ENCODE measurements at regions not wholly inside any gene's neighbourhood (a gene's known extent, or its start where the extent isn't known, plus 50 kb on each side); places are given as distances from the start of the nearest gene placed in this dataset.
A peak's percentile ranks its signal among the peaks of the same experiment; 100 is the strongest.

DNA sequence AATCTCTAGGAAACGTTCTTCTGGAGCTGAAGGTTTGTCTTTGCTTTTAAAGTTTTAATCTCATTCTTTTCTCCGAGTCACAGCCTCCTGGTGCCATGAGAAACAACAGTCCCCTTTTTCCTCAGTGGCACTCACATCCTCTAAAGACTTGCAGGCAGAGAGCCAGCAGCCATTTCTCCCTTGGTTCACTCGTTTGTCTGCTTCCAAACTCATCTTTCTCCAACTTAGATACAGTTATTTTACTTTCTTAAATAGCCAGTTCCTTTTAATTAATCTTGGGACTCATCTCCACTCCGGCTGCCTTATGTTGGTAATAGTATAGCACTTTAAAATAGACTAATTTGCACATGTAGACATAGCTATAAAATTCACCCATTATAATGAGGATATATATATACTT, 555.2 kb downstream of the FGF9 start:
- DNase-seq (ENCODE audit: low read depth, low spot score) = no peak

DNA sequence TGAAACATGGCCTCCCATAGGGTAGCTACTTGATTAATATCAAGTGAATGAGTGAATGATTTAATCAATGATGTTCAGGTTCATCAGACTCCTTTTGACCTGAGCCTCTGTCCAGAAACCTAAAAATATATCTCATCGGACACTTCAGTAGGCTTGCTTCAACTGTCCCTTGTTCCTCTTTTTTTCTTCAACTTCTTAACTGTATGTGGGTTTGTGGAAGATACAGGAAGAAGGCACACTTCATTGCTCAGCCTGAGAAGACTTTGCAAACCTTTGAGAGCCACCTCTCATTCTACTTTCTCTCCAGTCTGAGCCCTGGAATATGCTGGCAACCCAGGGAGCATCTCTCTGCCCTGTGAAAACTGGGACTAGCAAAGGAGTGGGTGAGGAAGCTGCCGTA, 557.0 kb downstream of the FGF9 start:
- no peak for DNase-seq (ENCODE audit: low read depth, low spot score)

DNA sequence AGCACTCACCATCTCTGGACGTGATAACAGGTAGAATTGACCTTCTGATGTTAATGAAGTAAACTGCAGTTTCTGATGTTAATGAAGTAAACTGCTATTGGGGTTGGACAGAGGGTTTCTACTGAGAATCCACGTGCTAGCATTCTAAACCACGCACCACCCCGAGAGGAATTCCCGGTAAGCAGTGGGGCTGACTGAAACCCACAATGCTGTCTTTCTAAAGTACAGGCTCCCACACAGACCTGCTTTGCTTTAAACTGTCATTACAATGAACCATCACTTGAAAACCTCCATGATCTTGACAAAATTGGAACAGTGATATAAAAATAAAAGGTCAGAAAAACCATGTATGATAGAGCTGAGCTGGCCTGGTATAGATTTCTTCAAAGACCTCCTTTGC, 559.0 kb downstream of the FGF9 start:
- no peak for DNase-seq (ENCODE audit: low read depth, low spot score)

DNA sequence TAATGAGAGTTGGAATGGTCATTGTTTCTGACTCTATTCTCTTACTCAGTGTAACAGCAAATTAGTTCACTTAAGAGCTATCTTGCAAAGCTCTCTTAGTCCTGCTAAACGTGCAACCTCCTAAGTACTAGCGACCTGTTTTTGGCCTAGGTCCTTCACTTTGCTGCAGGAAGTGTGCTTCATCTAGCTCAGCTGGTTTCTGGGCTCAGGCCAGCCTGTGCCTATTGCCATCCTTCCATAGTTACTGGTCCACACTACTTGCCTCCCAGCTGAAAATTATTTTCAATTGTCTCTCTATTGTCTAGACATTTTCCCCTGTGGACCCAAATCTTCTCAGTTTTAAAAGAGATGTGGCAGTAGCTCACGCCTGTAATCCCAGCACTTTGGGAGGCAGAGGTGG, 561.3 kb downstream of the FGF9 start:
- DNase-seq (ENCODE audit: low read depth, low spot score) = no peak

DNA sequence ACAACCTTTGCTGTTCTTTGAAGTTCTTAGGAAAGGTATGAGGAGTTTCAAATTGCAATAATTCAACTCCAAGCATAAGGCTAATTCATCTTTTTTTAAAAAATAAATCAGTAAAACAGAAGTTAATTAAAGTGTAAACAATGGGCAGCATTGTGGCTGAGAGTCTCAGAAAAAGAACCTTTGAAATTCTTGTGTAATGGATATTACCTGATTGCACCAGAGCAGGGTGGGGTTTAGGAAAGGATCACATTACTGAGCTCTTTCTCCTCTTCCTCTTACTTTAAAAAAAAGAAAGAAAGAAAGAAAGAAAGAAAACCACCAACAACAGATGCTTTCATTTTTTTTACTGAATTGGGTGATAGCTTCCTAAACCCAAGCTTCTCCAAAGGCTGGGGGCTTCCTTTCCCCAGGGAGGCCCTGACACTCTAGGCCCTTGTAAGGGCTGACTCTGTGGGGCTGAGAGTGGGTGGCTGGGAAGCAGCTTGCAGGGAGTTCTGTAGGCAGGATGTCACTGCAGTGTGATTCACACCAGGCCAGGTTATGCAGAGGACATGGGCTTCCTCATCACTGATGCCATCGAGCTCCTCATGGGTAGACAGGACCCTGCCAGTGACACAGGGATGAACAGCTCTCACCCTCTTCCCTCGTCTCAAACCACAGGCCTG, 564.5 kb downstream of the FGF9 start:
- DNase-seq (ENCODE audit: low read depth, low spot score) = no peak

DNA sequence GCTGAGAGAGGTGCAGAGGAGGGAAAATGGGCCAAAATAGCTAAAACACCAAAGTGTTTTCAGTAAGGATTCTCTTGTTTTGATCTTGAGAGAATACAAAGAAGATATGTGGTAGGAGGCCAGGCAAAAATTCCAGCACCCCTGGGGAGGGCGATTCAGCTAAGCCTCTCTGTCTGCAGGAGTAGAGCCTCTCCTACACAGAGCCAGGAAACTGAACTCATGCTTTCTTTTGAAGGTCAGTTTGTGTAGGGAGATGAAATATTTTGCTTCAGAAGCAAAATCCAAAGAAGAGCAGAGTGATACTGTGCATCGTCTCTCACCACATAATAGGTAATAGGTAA, 565.0 kb downstream of the FGF9 start:
- no peak for DNase-seq (ENCODE audit: low read depth, low spot score)

DNA sequence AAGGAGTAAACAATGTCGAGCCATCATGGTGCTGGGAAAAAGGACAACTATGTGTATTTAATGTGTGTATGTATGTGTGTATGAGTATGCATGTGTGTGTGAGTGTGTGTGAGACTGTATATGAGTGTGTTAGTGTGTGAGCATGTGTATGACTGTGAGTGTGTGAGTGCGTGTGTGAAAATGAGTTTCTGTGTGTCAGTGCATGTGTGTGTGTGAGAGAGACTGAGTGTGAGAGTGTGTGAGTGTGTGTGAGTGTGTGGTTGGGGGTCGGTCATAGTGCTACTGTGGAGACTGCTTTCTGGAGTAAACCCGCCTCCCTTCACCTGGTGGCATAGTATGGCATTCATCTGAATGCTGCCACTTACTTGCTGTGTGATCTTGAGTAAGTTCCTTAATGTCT, 567.4 kb downstream of the FGF9 start:
- DNase-seq (ENCODE audit: low read depth, low spot score) = no peak

DNA sequence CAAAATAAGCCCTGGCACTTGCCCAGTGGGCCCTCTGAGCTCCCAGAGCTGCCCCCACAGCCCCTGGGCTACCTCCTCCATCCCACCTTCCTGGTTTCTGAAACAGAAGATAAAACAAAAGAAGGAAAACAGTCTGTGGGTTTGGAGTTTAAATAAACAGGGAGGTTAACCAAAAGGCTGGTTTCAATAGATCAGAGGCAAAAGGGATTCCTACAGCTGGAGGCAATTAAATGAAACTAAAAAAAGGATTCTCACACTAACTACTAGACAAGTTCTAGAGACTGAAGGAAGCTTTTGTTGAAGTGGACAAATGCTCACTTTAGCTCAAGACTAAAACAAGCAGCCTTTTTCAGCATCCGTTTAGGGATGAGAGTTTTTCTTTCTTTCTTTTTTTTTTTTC, 569.8 kb downstream of the FGF9 start:
- DNase-seq (ENCODE audit: low read depth, low spot score) = no peak

DNA sequence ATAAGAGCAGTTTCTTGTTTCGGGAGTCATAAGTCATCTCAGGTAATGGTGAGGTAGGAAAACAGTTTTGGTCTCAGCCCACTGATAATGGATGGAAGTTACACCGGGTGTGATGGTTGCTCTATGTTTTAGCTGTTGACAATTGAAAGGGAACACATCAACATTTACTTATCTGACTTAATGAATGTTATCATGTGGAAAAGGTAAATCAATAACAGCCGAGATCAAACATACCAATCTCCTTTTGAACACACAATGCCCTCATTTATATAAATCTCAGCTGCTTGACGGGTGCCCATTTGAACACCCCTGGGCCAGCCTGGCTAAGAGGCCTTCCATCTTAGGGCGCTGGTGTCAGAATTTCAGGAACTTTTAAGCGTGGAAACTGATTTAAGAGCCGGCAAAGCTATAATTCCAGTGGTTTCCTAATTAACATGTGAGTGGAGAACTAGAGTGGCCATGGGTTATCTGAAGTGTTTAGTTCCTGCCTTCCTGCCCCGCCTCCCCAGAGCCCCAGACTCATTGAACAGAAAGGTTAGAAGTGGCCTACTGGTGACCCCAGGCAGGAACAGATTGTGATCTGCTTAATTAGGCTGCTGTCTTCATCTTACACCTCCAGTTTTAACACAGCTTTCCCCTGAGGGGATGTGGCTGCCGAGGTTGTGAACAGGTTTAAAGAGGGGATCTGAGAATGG, 572.7 kb downstream of the FGF9 start:
- DNase-seq (ENCODE audit: low read depth, low spot score) = no peak

DNA sequence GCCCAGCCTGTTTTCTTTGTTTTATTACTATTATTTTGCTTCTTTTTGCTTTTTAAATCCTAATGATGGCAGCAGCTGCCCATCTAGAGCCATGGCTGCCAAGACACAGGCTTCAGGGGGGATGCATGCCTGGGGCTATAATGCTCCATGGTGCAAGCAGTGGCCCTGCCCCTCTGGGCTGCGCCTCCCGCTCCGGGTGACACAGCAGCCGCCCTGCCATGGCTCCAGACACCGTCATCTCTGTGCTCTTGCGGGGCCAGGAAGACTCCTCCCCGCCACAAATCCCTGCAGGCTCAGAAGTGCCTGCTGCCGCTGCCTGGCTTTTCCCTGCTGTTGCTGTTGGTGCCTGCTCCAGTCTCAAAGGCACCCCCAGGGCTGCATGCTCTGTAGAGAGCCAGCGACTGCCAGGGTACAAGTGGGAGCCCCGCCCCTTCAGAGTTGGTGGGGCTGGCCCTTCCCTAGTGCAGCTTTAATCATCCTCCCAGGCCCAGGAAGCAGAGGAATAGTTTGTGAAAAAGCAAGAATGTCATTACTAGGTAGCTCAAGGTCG, 581.5 kb downstream of the FGF9 start:
- DNase-seq (ENCODE audit: low read depth, low spot score) = no peak

DNA sequence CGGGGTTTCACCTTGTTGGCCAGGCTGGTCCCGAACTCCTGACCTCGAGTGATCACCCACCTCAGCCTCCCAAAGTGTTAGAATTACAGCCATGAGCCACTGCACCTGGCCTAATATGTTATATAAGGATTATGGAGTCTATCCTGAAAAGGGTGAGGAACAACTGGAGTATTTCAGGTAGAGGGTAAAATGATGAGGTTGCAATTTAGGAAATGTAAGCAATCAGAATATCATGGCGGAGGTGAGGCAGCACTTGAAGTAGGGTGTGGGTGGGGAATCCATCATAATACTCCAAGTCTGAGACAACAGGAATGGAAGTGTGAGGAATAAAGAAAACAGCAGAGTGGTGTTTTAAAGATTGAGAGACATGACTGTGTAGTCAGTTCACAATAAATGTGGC, 582.2 kb downstream of the FGF9 start:
- no peak for DNase-seq (ENCODE audit: low read depth, low spot score)

DNA sequence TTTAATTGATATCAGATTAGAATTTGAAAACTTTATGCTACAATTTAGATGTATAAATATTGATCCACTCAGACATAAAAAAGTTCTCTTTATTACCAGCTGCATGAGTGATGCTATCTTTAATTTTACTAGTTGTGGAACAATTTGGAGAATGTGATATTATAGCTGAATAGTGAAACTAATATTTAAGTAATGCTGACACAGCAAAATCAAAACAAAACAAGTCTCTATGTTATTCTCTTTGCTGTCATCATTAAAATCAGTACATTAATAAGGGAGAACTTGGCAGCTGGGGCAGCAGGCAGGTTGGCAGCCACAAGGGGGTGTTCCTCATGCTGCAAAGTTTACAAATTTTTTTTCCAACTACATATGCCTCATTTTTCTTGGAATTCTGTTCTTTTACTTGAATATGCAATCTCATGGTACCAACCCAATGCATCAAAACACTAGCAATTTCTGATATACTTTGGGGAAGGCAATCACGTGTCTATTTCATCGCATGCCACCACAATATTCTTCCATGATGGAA, 585.3 kb downstream of the FGF9 start:
- DNase-seq (ENCODE audit: low read depth, low spot score) = no peak

DNA sequence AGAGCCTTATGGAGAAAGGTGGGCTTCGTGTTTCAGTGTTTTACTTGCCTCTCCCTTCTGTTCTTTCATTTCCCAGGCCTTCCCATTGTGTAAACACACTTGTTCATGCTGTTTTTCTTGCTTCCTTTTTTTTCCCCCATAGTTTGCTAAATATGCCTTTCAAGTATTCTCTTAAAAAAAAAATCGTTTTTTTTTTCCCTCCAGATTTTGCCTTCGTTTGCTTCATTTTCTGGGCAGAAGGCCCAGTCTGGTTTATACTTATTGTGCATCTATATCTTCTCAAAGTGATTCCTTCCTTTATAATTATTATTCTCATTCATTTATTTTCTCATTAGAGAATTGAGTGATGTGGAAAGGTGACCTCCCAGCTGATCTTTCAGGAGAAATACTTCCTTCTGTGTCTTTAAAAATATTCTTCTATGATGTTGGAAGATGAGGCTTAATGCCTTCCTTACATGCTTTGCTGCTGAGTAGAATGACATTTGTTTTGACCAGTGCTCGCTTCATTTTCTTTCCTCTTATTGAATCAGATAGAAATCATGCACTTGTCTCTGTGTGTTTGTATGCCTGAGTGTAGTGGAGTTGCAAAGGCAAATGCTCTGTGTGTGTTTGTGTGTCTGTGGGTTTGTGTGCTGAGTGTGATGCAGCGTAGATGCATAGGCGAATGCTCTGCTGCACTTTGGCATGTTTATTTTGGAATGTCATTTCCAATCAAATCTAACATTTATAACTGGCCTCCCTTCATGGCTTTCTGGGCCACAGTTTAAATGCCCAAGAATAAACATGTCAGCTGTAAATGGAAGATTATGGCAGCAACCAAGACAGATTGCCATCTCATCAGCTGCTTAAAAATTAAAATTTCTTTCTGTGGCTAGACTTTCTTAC, 591.4 kb downstream of the FGF9 start:
- DNase-seq (ENCODE audit: low read depth, low spot score) = no peak

DNA sequence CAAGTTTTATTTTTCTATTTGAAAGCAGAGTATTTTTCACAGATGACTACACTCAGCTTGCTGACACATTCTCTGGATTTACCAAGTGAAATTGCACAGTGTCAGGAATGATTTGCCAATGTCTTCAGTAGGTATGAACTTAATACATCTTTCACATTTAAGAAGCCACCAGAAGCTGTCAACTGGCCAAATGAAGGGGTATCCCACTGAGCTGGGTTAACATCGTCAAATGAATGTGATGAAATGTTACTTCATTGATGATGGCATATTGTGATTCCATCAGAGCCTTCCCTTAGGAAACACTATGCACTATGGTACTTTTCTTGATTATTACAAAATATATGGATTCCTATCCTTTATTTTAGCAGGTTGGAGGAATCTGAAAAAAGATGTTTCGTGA, 592.3 kb downstream of the FGF9 start:
- DNase-seq (ENCODE audit: low read depth, low spot score) = no peak

DNA sequence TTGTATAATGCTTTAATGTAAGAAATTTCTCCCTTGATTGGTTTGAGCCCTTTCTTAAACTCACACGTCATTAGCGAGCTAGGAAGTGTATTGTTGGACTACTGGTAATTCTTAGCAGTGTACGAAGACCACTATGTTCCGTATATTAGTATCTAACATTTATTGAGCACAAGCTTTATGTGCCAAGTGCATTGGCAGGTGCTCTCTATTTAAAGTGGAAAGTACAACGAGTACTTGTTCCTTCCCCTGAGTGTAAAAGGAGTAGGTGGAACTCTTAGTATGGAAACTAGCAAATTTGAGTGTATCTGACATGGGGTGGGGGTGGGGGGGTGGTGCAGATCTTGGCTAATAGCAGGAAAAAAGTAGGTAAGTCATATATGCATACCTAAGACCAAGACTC, 594.7 kb downstream of the FGF9 start:
- no peak for DNase-seq (ENCODE audit: low read depth, low spot score)

DNA sequence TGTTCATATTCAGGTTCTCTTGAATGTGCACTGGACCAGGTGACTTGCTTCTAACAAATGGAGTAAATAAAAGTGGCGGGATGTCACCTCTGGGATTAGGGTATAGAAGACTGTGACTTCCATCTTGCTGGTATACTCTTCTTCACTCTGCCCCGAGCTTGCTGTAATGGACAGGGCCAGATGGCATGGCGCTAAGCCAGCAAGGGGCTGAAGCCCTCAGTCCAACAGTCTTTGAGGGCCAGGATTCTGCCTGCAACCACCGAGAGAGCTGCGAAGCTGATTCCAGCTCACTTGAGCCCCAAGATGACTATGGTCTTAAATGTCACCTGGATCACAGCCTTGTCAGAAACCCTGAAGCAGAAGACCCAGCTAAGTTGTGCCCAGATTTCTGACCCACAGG, 600.0 kb downstream of the FGF9 start:
- no peak for DNase-seq (ENCODE audit: low read depth, low spot score)

DNA sequence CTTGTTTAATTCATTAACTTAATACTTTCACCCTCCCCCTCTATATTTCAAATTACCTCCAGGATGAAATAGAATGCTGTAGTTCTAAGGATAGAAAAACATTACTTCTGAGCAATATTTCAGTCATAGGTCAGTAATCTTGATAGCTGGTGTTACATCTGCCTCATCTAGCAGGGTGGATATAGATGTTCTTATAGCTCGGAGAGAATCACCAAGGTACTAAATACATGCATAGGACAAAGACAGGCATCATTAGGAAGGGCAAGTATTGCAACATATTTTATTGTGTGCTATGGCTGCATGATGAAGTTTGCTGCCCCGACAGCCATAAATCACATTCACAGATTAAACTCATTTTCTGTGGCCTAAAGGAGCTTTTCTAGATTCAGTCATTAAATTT, 601.0 kb downstream of the FGF9 start:
- DNase-seq (ENCODE audit: low read depth, low spot score) = no peak

DNA sequence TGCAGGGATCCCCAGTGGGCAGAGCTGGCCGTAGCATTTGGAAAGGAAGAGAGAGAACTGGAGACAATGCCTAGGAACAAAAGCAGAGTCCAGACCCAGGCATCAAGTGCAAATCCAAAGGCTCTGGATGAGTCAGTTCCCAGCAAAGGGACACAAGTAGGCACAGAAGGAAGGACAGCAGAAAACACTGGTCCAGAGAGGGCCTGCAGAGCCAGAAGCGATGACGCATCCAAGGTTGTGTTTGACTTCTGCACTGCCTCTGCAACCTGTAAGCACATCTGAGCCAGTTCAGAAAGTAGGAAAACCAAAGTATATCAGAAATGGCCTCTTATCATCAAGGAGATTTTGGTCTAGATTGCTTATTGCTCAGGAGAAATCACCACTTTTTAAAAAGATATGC, 604.5 kb downstream of the FGF9 start:
- DNase-seq (ENCODE audit: low read depth, low spot score) = no peak

DNA sequence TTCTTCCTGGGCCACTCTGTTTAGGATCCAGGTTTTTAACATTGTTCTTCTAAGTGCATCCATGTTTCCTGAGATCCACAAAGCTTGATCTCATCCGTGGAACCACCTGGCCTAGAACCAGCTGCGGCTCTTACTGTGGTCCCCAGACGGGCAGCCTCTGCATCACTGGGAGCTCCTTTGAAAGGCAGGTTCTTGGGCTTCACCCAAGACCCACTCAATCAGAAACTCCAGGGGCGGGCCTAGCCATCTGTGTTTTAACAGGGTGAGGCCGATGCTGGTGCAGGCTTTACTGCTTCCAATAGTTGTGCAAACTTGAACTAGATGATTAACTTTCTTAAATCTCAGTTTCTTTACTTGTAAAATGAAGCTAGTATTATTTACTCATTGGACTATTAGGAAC, 605.7 kb downstream of the FGF9 start:
- peak; percentile 2 for DNase-seq (ENCODE audit: low read depth, low spot score)

DNA sequence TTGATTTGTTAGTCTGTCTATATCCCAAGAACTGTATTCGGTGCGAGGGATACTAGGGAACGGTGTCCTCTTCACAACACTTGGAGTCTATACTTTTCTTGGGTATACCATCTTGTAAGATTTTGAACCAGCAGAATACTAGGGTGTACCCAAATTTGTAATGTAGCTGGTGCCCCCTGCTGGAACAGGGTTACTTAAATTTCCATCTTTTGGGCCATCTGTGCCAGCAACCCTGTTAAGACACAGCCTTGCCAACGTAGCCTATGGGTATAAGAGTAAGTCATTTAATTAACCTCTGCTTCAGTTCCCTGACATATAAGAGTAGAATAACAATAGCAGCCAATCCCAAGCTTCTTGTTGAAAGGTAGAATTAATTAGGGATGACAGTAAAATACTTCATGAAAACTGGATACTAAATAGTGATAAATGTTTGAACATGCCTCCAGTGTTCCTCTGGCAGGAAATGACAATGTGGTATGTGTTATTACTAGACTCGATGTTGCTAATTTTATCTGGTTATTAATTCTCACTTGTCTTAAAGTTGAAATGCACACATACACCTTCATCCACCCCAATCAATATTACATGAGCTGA, 607.6 kb downstream of the FGF9 start:
- DNase-seq (ENCODE audit: low read depth, low spot score) = peak; percentile 27

DNA sequence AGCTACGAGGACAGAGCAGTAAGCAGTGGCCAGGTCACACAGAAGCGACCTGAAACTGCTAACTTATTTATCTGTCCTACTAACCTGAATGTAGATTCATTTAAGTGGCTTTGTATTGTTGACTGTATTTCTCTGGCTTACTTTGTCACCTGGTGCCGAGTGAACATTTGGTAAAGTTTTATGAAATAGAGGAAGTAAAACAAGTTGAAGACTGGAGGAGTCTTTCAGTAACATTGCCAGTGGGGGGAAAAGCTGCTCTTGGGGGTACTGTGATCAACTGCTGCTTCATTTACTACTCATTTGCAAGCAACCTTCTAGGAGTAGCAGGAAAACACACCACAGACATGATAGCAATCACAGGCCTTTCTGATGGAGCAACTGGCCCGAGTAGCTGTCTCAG, 615.0 kb downstream of the FGF9 start:
- no peak for DNase-seq (ENCODE audit: low read depth, low spot score)

DNA sequence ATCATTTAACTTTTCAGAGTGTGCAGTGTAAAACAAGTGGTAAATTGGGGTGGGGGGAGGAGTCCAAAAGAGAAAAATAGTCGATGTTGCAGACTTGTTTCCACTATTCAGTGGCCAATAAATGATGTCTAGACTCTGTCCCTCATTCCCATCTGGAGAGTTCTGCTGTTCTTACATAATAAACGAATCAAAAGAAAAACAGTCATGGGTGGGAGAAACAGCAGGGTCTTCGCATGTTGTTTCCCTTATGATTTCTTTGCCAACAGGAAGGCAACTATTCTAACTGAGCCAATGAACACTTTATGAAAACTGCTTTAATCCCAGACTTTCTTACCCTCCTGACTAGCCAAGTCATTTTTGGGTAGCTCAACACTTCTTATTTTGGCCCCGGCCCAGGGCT, 615.5 kb downstream of the FGF9 start:
- no peak for DNase-seq (ENCODE audit: low read depth, low spot score)
